ENCODE measurements at regions not wholly inside any gene's neighbourhood (a gene's known extent, or its start where the extent isn't known, plus 50 kb on each side); places are given as distances from the start of the nearest gene placed in this dataset.

- TF ChIP-seq CTCF (tag by site-specific recombination; IDR thresholded peaks at IDR 0.05) (no peak), ZNF292 (tag by site-specific recombination; IDR thresholded peaks at IDR 0.05; ENCODE audit: borderline replicate concordance, low read depth) (no peak), ZFHX2 (tag by site-specific recombination; conservative IDR thresholded peaks at IDR 0.05) (no peak), ZNF560 (tag by site-specific recombination; IDR thresholded peaks at IDR 0.05; ENCODE audit: borderline replicate concordance) (no peak), ZBTB48 (tag by site-specific recombination; IDR thresholded peaks at IDR 0.05) (no peak), ZNF157 (tag by site-specific recombination; IDR thresholded peaks at IDR 0.05) (no peak), ZNF121 (tag by site-specific recombination; IDR thresholded peaks at IDR 0.05) (no peak), ZFP41 (tag by site-specific recombination; IDR thresholded peaks at IDR 0.05; ENCODE audit: borderline replicate concordance) (no peak), YY1 (tag by site-specific recombination; IDR thresholded peaks at IDR 0.05) (no peak), ELK4 (IDR thresholded peaks at IDR 0.05; ENCODE audit: borderline replicate concordance, low read depth, low read length) (no peak), SETDB1 (IDR thresholded peaks at IDR 0.05; ENCODE audit: insufficient read length, low read length) (no peak), ZNF280C (tag by site-specific recombination; IDR thresholded peaks at IDR 0.05) (no peak), TCF7L2 (IDR thresholded peaks at IDR 0.05; ENCODE audit: borderline replicate concordance, low read depth, low read length) (no peak)
Observed at GRCh38 chr13:39840201-39840600, 184.7 kb downstream of the COG6 start.
